Psoas muscle (tissue), 7 donors: ENCODE measurements at regions not wholly inside any gene's neighbourhood (a gene's known extent, or its start where the extent isn't known, plus 50 kb on each side); places are given as distances from the start of the nearest gene placed in this dataset.

Source experiments
- ATAC-seq, 4 donors: fragments of 200-7000 bp; cut with Tn5 transposase; one replicate each; pipeline ENCODE4 v1.9.1; 2020; ENCODE audit warnings: moderate library complexity in 3 of 4, mild to moderate bottlenecking in 2 of 4
- DNase-seq, 2 donors: peaks; one replicate each; pipeline ENCODE4 v3.0.0-alpha.2; 2020
- H3K27ac ChIP-seq: fragments of 200-600 bp; one replicate; pipeline ENCODE4 v1.8.0; 2022
- H3K27me3 ChIP-seq, 3 donors: fragments of 200-600 bp in 1 of 3; one replicate each; pipeline versions ENCODE4 v1.6.1 to v1.8.0; 2013 to 2022; ENCODE audit warnings: low read length in 2 of 3, mild to moderate bottlenecking in 2 of 3, moderate library complexity in 1 of 3; ENCODE audit not compliant: insufficient read depth in 3 of 3
- H3K36me3 ChIP-seq, 2 donors: fragments of 200-600 bp in 1 of 2; one replicate each; pipeline versions ENCODE4 v1.6.1 to v1.8.0; 2013 to 2022; ENCODE audit warnings: low read depth in 1 of 2, mild to moderate bottlenecking in 1 of 2, moderate library complexity in 1 of 2; ENCODE audit not compliant: insufficient read depth in 1 of 2
- H3K4me1 ChIP-seq: fragments of 200-600 bp; one replicate; pipeline ENCODE4 v1.8.0; 2022
- H3K4me3 ChIP-seq: fragments of 200-600 bp; one replicate; pipeline ENCODE4 v1.8.0; 2022; ENCODE audit warnings: mild to moderate bottlenecking
- H3K9me3 ChIP-seq: fragments of 200-600 bp; one replicate; pipeline ENCODE4 v1.8.0; 2022
- WGBS, 3 donors: extraction: QIAGEN DNeasy Blood & Tissue Kit; methylation state at CpG; one replicate each; pipeline versions ENCODE4 v1.1.6 to v1.1.7; 2013; 5-methylcytosine and 5-hydroxymethylcytosine counted together
- intact Hi-C, 2 donors: fragments of 100-400 bp; cut with DNase I; formaldehyde crosslinking; loops; one replicate each; pipeline versions ENCODE4 v1.11.0 to v1.14.2; 2022
- TF ChIP-seq, protein P1 (sequence below): fragments of 200-600 bp; IDR thresholded peaks from one replicate; pipeline ENCODE4 v1.8.0; 2022; ENCODE audit warnings: antibody characterized with exemption
- donor health status: healthy with polysubstance abuse.
- donor health status: DM: no; HTN: no; CAD: no; lungs with moderate emphysema.
- donor health status: Bipolar disorder and iron deficiency.
- donor health status: healthy.
- donor health status: DM: yes; HTN: yes; CAD: no.
- donor health status: DM: no; HTN: no; CAD: no.
- donor health status: DM: yes; HTN: yes; CAD: no.

- no peak for DNase-seq
- intact Hi-C loops: no loop called here
- Histone ChIP-seq H3K27me3 (peaks cover 0 to 2% (median 0%) of the 10 kb centered on the region in 3 donors), H3K4me3 (no peak overlapping the region), H3K9me3 (no peaks in the 10 kb centered on the region), H3K4me1 (no peaks in the 10 kb centered on the region), H3K27ac (no peak overlapping the region), H3K36me3 (no peaks in the 10 kb centered on the region)
- 67 to 75% (median 73%) methylated on average over 3 of the region's 3 CpGs for WGBS, 3 donors
- TF ChIP-seq, protein P1, sequence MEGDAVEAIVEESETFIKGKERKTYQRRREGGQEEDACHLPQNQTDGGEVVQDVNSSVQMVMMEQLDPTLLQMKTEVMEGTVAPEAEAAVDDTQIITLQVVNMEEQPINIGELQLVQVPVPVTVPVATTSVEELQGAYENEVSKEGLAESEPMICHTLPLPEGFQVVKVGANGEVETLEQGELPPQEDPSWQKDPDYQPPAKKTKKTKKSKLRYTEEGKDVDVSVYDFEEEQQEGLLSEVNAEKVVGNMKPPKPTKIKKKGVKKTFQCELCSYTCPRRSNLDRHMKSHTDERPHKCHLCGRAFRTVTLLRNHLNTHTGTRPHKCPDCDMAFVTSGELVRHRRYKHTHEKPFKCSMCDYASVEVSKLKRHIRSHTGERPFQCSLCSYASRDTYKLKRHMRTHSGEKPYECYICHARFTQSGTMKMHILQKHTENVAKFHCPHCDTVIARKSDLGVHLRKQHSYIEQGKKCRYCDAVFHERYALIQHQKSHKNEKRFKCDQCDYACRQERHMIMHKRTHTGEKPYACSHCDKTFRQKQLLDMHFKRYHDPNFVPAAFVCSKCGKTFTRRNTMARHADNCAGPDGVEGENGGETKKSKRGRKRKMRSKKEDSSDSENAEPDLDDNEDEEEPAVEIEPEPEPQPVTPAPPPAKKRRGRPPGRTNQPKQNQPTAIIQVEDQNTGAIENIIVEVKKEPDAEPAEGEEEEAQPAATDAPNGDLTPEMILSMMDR: no peak
- no peak for ATAC-seq
These were observed 61.6 kb upstream of the OR4E1 start for GRCh38 chr14:21735200-21735599.

- Histone ChIP-seq H3K27me3 (peaks cover 0 to 2% (median 0%) of the 10 kb centered on the region in 3 donors), H3K4me1 (no peaks in the 10 kb centered on the region), H3K9me3 (no peaks in the 10 kb centered on the region), H3K27ac (no peak overlapping the region), H3K4me3 (no peak overlapping the region), H3K36me3 (no peaks in the 10 kb centered on the region)
- intact Hi-C loops: no loop called here
- 17 to 19% (median 18%) methylated on average over 7 of the region's 7 CpGs for WGBS, 3 donors
- TF ChIP-seq, protein P1: peak; percentile 20
- no peak for DNase-seq
- no peak for ATAC-seq
These were observed 60.9 kb upstream of the OR4E1 start for GRCh38 chr14:21734457-21735074.

GRCh38 chr14:21729703-21730233 is 56.1 kb upstream of the OR4E1 start:
- Histone ChIP-seq H3K4me3 (no peak overlapping the region), H3K36me3 (no peaks in the 10 kb centered on the region), H3K9me3 (no peaks in the 10 kb centered on the region), H3K4me1 (no peaks in the 10 kb centered on the region), H3K27me3 (no peaks in the 10 kb centered on the region), H3K27ac (no peak overlapping the region)
- 51 to 69% (median 53%) methylated on average over 5 of the region's 5 CpGs for WGBS, 3 donors
- DNase-seq (no peak), ATAC-seq (no peak)
- intact Hi-C loops: no loop called here
- TF ChIP-seq, protein P1: no peak

DNA sequence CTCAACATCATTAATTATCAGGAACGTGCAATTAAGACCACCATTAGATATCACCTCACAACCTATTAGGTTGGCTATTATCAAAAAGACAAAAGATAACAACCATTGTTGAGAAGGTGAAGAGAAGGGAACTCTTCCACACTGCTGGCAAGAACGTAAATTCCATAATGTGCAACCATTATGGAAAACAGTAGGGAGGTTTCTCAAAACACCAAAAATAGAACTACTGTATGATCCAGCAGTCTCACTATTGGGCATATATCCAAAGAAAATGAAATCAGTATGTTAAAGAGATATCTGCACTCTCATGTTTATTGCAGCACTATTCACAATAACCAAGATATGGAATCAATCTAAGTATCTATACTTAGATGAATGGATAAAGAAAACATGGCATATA is 51.6 kb upstream of the OR4E1 start:
- intact Hi-C loops: no loop called here
- Histone ChIP-seq H3K36me3 (no peaks in the 10 kb centered on the region), H3K27ac (no peak overlapping the region), H3K4me3 (no peak overlapping the region), H3K27me3 (peaks cover 0 to 2% (median 0%) of the 10 kb centered on the region in 3 donors), H3K9me3 (no peaks in the 10 kb centered on the region), H3K4me1 (no peaks in the 10 kb centered on the region)
- TF ChIP-seq, protein P1: no peak
- ATAC-seq (no peak), DNase-seq (no peak)
- WGBS, 3 donors: 45 to 68% (median 61%) methylated on average over 2 of the region's 2 CpGs
